A204.1 (cell line): ENCODE measurements at regions not wholly inside any gene's neighbourhood (a gene's known extent, or its start where the extent isn't known, plus 50 kb on each side); places are given as distances from the start of the nearest gene placed in this dataset.

ENCODE experiments used
- FAIRE-seq: peaks from 2 replicates; lab custom pipeline; 2012; peaks lifted over from hg19 to GRCh38; lab: Jason Lieb, UNC

GRCh38 chr13:21757763-21758162, 86.9 kb downstream of the FGF9 start:
- FAIRE-seq = no peak

- no peak for FAIRE-seq
Observed at GRCh38 chr13:21758441-21758840, 87.6 kb downstream of the FGF9 start.

DNA sequence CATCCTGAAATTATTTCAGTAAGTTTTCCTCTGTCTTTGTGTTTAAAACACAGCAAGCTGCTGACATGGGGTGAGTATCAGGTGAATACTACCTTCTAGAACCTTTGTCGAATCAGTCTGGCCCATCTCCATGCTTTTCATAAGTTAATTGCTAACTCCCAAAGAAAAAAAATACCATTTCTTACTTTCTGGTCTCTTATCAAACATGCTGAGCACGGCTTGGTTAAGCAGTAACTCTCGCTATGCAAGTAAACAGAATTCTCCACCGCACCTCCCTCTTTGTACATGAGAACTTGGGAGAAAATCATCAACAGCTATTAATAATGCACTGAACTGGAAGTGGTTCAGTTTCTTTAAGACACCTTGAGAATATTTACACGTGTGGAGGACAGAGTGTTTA, 88.6 kb downstream of the FGF9 start:
- no peak for FAIRE-seq

DNA sequence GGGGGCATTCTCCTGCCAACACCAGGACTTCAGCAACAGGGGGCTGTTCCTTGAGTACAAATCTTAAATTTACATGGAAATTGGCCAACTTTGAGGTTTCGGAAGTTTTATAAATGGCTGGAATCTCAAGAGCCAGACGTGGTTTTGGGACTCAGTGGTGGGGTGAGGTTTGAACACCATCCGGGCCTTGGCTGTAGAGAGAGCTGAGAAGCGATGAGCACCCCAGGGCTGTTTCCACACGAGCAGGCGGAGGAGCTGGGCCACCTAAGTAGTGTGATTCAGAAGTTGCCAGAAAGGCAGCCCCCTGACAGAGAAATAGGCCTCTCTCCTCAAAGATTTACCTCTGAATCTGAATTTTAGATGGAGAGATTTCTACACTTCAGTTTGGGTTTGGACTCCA, 89.0 kb downstream of the FGF9 start:
- FAIRE-seq = no peak

DNA sequence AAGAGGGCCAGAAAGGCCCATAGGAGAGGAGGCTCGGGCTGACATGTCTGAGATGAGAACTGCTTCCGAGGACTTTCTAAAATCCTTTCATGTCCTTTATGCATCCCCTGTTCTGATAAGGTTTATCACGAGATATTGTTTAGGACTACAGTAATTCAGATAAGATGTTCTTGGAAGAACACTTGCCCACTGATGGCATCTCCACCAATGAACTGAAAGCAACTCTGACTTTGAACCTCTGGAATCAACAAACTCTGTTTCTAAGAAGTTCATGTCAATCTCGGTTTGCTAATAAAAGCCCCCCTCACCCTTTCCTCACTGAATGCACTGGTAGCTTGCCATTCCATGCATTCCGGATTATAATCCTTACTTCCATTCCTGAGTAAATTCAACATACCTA, 90.9 kb downstream of the FGF9 start:
- no peak for FAIRE-seq

DNA sequence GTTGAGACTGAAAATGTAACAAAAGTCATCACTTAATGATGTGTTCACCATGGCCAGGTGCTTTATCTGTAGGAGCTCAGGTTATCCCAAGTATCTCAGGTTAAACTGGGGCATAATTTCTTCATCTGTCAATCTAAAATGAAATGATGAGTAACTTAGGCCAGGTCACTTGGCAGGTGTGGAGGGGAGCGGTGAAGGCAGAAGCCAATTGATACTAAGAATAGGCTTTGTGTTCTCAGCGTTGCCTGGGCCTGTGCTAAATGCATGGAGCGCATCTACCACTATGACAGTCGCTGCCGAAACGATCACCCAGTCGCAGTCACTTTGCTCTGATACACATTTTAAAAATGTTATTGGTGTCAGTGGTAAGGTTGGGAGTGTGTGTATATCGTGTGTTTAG, 91.6 kb downstream of the FGF9 start:
- no peak for FAIRE-seq

- FAIRE-seq = no peak
Observed at GRCh38 chr13:21767032-21767431, 96.2 kb downstream of the FGF9 start.

DNA sequence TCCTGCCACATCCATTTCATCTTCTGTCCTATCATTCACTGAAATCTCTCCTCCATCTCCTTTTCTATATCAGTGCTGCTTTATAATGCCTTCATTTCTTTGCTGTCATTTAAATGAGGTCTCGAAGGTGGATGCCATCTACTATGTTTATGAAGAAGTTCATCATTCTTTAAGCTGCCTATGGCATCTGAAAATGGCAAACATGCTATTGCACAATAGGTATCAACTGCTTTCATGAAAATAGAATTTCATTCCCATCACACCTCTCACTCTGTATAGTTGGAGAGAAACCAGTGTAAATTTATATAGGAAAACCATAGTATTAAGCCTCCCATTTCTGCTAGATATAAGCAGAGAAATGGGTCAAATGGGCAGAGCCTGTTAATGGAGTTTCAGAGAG, 100.2 kb downstream of the FGF9 start:
- no peak for FAIRE-seq

GRCh38 chr13:21777166-21777565, 106.3 kb downstream of the FGF9 start:
- FAIRE-seq = no peak

DNA sequence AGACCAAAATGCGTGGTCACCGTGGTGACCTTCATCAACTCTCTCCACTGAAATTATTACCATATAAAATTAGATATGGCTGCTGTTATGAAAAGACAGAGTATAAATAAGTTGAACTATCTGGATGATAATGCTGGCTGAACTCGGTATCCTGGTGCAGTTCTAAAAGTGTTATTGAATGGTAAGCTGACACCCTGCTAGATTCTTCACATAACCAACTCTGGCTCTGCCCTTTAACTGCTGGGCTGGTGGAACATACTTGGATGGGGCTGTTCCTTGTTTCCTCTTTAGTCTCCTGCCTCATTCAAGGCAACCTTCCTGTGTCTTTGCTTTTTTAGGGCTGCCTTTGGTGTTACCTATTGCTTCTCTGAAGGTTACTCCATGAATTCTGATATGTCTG, 106.9 kb downstream of the FGF9 start:
- FAIRE-seq = no peak

- FAIRE-seq = no peak
Observed at GRCh38 chr13:21782736-21783135, 111.9 kb downstream of the FGF9 start.

DNA sequence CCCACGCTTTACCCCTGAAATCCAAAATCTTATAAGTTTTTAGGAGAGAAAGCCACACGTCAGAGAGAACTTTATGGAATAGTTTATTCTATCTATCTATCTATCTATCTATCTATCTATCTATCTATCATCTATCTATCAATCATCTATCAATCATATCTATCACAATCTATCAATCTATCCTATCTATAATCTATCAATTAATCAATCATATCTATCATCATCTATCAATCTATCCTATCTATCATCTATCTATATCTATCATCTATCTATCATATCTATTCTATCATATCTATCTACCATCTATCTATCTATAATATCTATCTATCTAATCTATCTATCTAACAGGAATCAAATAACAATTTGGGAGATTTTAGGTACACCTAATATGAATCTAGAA, 115.1 kb downstream of the FGF9 start:
- peak; percentile 34 for FAIRE-seq

GRCh38 chr13:21796066-21796465, 125.2 kb downstream of the FGF9 start:
- FAIRE-seq = no peak

GRCh38 chr13:21796775-21797514, 126.1 kb downstream of the FGF9 start:
- FAIRE-seq = no peak

- no peak for FAIRE-seq
Observed at GRCh38 chr13:21797736-21798135, 126.9 kb downstream of the FGF9 start.

DNA sequence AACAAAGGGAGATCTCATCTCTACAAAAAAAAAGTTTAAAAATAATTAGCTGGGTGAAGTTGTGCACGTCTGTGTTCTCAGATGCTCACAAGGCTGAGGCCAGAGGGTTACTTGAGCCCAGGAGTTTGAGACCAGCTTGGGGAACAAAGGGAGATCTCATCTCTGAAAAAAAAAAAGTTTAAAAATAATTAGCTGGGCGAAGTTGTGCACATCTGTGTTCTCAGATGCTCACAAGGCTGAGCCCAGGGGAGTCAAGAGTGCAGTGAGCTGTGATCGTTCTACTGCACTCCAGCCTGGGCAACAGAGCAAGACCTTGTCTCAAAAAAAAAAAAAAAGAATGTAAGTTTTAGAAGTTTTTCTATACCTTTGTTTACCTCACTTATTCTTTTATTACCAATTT, 127.3 kb downstream of the FGF9 start:
- FAIRE-seq = no peak

GRCh38 chr13:21799671-21800070, 128.8 kb downstream of the FGF9 start:
- FAIRE-seq = no peak

DNA sequence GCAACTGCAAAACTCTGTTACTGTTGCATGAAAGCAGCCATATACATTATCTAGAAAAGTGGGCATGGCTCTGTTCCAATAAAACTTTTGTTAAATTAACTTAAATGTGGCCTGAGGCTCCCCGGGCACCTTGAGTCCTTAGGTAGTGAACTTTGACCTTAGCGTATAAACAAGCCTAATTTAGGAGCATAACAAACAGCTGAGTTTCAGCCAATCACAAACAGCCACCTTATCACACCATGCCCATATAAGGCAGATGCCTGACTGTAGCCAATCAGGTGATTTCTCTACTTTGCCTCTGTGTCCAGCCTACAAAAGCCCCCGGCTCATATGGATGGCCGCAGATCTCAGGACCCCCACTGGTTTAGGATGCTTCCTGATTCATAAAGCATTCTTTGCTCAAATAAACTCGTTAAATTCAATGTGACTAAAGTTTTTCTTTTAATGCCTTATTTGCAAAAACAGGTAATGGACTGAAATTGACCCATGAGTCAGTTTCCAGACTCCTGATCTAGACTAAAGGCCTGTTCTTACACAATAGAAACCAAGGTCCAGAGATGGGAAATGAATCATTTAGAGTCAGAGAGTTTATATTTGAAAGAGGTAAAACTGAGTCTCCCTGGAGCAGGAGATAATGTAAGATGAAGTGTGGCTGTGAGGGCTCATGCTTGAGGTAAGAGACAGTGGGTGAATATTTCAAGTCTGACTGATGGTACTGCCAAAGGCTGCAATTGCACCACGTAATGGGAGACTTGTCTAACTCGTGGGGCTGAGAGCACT, 130.2 kb downstream of the FGF9 start:
- FAIRE-seq = no peak

- FAIRE-seq = no peak
Observed at GRCh38 chr13:21805733-21806132, 134.9 kb downstream of the FGF9 start.

DNA sequence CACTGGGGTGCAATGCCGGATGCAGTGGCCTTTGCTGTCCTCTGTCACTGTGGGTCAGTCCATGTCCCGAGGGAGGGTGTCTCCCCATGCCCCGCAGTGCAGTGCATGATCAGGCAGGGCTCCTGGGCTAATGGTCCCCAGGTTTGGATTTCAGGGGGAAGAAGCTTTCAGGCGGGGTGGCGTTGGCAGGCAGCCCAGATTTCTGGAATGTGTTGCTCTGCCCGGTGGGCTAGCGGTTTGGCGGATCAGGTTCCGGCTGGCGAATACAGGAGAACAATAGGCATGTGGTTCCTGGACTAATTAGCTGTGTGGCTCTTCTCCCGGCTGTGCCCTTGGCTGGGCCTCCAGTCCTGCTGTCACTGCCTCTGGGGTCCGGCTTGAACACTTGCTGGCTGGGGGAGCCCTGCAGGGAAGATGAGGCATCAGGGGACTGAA, 141.3 kb downstream of the FGF9 start:
- FAIRE-seq = no peak

DNA sequence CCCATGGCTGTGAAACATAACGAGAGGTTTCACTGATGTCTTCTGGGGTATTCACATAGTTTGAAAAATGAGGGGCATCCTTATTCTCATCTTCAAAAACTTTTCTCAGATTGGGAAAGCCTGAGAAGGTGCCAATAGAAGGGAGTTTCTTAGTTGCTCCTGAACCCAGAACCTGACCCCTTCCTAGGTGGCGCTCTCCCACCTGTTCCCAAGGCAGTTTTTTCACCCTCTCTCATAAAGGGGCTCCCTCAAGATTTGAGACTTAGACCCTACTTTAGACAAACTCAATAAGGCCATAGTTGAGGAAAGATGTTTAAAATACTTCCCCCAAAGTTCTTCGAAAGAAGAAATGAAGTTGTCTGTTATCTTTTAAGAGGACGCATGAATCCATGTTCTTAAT, 142.2 kb downstream of the FGF9 start:
- FAIRE-seq = no peak

DNA sequence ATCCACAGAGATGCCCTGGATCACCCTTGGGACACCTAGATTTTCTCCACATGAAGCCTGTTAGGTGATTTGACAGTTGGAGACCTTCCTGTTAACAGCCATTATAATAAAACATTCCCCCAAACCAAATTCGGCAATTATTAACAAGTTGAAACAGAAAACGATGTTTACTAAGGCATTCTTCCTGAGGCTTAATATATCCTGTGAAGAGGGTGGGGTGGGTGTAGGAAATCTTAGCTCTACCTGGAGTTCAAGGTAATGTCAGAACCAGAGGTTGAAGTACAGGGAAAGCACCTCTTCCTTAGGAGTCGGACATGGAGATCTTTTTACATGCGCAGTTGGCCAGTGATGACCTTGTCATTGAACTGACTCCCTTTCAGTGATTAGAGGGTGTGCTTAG, 143.0 kb downstream of the FGF9 start:
- no peak for FAIRE-seq

GRCh38 chr13:21814604-21815003, 143.7 kb downstream of the FGF9 start:
- FAIRE-seq = no peak

DNA sequence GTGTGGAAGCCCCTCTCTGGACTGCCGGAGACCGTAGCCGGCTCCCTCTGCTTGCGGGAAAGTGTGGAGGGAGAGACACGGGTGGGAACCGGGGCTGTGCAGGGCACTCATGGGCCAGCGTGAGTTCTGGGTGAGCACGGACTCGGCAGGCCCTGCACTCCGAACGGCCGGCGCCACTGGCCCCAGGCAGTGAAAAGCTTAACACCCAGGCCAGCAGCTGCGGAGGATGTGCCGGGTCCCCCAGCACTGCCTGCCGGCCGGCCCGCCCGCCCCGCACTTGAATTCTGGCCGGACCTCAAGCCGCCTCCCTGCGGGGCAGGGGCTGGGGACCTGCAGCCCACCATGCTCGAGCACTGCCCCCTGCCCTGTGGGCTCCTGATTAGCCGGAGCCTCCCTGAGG, 147.0 kb downstream of the FGF9 start:
- no peak for FAIRE-seq
